Vagina (tissue), 2 donors: ENCODE measurements at regions not wholly inside any gene's neighbourhood (a gene's known extent, or its start where the extent isn't known, plus 50 kb on each side); places are given as distances from the start of the nearest gene placed in this dataset.

Experiments
- POLR2A ChIP-seq, 2 donors: fragments of 450-650 bp; IDR thresholded peaks; one replicate each; pipeline ENCODE4 v1.6.1; 2017; ENCODE audit warnings: antibody characterized with exemption in 2 of 2, mild to moderate bottlenecking in 2 of 2, moderate library complexity in 2 of 2
- POLR2AphosphoS5 ChIP-seq, 2 donors: sonication (generic); formaldehyde crosslinking; IDR thresholded peaks; one replicate each; pipeline ENCODE4 v1.9.0; 2017; ENCODE audit warnings: antibody characterized with exemption in 2 of 2, mild to moderate bottlenecking in 2 of 2, low read depth in 1 of 2; ENCODE audit not compliant: insufficient read depth in 1 of 2
- TF ChIP-seq, protein P1 (sequence below), 3 experiments: fragments of 450-650 bp in 2 of 3; fragments of 200-600 bp in 1 of 3; sonication (generic) in 1 of 3; IDR thresholded peaks; one replicate each; pipeline ENCODE4 v1.5.1; 2017 to 2019; ENCODE audit warnings: antibody characterized with exemption in 3 of 3, mild to moderate bottlenecking in 2 of 3, moderate library complexity in 2 of 3

DNA sequence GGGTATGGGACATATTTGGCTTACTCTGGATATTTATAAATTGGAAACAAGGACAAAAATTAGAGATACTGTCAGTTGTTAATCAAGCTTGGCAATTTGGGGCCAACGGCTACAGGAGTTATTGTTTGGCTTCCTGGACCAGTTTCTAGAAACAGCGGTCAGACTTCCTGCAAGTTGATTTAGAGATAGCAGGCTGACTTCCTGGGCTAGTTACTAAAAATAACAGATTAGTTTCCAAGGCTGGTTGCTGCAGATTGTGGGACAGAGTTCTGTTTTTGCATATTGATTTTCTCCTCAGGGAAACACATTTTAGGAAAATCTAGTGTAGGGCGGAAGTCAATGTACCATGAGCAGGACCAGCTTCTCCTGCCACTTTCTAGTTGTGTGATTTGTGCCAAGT, 144.0 kb upstream of the TMPO start:
- TF ChIP-seq, protein P1, sequence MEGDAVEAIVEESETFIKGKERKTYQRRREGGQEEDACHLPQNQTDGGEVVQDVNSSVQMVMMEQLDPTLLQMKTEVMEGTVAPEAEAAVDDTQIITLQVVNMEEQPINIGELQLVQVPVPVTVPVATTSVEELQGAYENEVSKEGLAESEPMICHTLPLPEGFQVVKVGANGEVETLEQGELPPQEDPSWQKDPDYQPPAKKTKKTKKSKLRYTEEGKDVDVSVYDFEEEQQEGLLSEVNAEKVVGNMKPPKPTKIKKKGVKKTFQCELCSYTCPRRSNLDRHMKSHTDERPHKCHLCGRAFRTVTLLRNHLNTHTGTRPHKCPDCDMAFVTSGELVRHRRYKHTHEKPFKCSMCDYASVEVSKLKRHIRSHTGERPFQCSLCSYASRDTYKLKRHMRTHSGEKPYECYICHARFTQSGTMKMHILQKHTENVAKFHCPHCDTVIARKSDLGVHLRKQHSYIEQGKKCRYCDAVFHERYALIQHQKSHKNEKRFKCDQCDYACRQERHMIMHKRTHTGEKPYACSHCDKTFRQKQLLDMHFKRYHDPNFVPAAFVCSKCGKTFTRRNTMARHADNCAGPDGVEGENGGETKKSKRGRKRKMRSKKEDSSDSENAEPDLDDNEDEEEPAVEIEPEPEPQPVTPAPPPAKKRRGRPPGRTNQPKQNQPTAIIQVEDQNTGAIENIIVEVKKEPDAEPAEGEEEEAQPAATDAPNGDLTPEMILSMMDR (IDR thresholded peaks at IDR 0.05): no peak
- TF ChIP-seq POLR2A (IDR thresholded peaks at IDR 0.05): no peak
- TF ChIP-seq POLR2AphosphoS5 (IDR thresholded peaks at IDR 0.05; ENCODE audit: insufficient read depth in 1 of 2, low read depth in 1 of 2): no peak
